ENCODE measurements at regions not wholly inside any gene's neighbourhood (a gene's known extent, or its start where the extent isn't known, plus 50 kb on each side); places are given as distances from the start of the nearest gene placed in this dataset.

GRCh38 chr3:135851201-135852081 is 114.1 kb upstream of the PPP2R3A start:
- H3K4me1 ChIP-seq: no peaks in the 10 kb centered on the region
- no peaks in the 10 kb centered on the region for H3K9me3 ChIP-seq
- TF ChIP-seq, protein P1, sequence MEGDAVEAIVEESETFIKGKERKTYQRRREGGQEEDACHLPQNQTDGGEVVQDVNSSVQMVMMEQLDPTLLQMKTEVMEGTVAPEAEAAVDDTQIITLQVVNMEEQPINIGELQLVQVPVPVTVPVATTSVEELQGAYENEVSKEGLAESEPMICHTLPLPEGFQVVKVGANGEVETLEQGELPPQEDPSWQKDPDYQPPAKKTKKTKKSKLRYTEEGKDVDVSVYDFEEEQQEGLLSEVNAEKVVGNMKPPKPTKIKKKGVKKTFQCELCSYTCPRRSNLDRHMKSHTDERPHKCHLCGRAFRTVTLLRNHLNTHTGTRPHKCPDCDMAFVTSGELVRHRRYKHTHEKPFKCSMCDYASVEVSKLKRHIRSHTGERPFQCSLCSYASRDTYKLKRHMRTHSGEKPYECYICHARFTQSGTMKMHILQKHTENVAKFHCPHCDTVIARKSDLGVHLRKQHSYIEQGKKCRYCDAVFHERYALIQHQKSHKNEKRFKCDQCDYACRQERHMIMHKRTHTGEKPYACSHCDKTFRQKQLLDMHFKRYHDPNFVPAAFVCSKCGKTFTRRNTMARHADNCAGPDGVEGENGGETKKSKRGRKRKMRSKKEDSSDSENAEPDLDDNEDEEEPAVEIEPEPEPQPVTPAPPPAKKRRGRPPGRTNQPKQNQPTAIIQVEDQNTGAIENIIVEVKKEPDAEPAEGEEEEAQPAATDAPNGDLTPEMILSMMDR (IDR thresholded peaks at IDR 0.05): no peak
- TF ChIP-seq POLR2A (IDR thresholded peaks at IDR 0.05) (no peak), POLR2AphosphoS5 (IDR thresholded peaks at IDR 0.05; ENCODE audit: insufficient read depth in 1 of 2, low read depth in 1 of 2) (no peak)
- H3K36me3 ChIP-seq: no peaks in the 10 kb centered on the region
- H3K27ac ChIP-seq: no peak overlapping the region
- H3K27me3 ChIP-seq: no peaks in the 10 kb centered on the region
- H3K4me3 ChIP-seq: no peak overlapping the region
- DNase-seq (ENCODE audit: extremely low spot score in 2 of 2): no peak
- intact Hi-C loops (cut with DNase I): no loop called here

- Histone ChIP-seq H3K9me3 (no peaks in the 10 kb centered on the region), H3K27me3 (no peaks in the 10 kb centered on the region), H3K36me3 (no peaks in the 10 kb centered on the region), H3K4me1 (no peaks in the 10 kb centered on the region), H3K4me3 (no peak overlapping the region), H3K27ac (no peak overlapping the region)
- intact Hi-C loops (cut with DNase I): no loop called here
- TF ChIP-seq POLR2A (IDR thresholded peaks at IDR 0.05): no peak
- TF ChIP-seq, protein P1 (IDR thresholded peaks at IDR 0.05): no peak
- TF ChIP-seq POLR2AphosphoS5 (IDR thresholded peaks at IDR 0.05; ENCODE audit: insufficient read depth in 1 of 2, low read depth in 1 of 2): no peak
- DNase-seq (ENCODE audit: extremely low spot score in 2 of 2): no peak
Measured at GRCh38 chr3:135853981-135854380, 111.5 kb upstream of the PPP2R3A start.

GRCh38 chr3:135860761-135861160 is 104.8 kb upstream of the PPP2R3A start:
- no peaks in the 10 kb centered on the region for H3K4me1 ChIP-seq

DNA sequence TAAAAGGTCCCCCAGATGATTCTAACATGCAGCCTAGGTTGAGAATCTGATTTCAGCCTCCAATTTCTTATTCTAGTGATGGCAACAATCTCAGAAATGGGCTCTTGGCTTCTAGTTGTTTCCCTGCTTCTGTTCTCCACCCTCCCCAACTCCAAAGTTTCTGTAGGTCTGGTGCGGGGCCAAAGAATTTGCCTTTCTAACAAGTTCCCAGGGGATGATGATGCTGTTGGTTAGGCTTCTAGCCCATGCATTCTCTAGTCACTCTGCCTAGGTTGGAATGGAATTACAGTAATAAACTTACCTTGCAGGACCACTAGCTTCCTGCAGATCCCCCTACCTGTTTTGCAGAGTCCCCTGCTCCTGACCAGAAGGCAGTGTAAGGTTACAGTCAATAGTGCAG is 103.2 kb upstream of the PPP2R3A start:
- intact Hi-C loops (cut with DNase I): no loop called here
- no peak overlapping the region for H3K27ac ChIP-seq
- no peak for TF ChIP-seq POLR2A (IDR thresholded peaks at IDR 0.05)
- TF ChIP-seq POLR2AphosphoS5 (IDR thresholded peaks at IDR 0.05; ENCODE audit: insufficient read depth in 1 of 2, low read depth in 1 of 2): no peak
- TF ChIP-seq, protein P1 (IDR thresholded peaks at IDR 0.05): no peak
- no peaks in the 10 kb centered on the region for H3K36me3 ChIP-seq
- no peak overlapping the region for H3K4me3 ChIP-seq
- DNase-seq (ENCODE audit: extremely low spot score in 2 of 2): no peak
- H3K27me3 ChIP-seq: no peaks in the 10 kb centered on the region
- no peaks in the 10 kb centered on the region for H3K9me3 ChIP-seq
- H3K4me1 ChIP-seq: no peaks in the 10 kb centered on the region

More at GRCh38 chr3:135860761-135861160, 104.8 kb upstream of the PPP2R3A start:
- no peak for DNase-seq (ENCODE audit: extremely low spot score in 2 of 2)
- no peaks in the 10 kb centered on the region for H3K9me3 ChIP-seq
- no peak for TF ChIP-seq POLR2A (IDR thresholded peaks at IDR 0.05)
- TF ChIP-seq, protein P1 (IDR thresholded peaks at IDR 0.05): no peak
- TF ChIP-seq POLR2AphosphoS5 (IDR thresholded peaks at IDR 0.05; ENCODE audit: insufficient read depth in 1 of 2, low read depth in 1 of 2): no peak
- H3K27me3 ChIP-seq: no peaks in the 10 kb centered on the region
- no peak overlapping the region for H3K27ac ChIP-seq
- H3K4me3 ChIP-seq: no peak overlapping the region
- intact Hi-C loops (cut with DNase I): no loop called here
- H3K36me3 ChIP-seq: no peaks in the 10 kb centered on the region

DNA sequence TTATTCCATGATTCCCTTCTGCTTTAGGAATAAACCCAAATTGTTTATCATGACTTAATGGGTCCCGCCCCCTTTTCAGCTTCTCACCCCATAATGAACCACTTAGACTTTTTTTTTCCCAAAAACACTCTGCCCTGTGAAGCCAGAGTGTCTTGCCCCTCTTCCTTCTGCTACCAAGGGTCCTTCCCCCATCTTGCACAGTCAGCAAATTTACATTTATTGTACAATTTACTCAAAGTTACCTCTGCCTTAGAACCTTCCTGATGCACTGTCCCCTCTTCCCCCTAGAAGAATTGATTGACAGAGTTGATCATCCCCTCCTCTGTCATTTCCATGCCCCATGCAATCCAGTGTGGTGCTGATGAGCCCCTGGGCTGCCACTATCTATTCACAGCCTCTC is 101.5 kb upstream of the PPP2R3A start:
- Histone ChIP-seq H3K4me3 (no peak overlapping the region), H3K4me1 (no peaks in the 10 kb centered on the region), H3K27me3 (no peaks in the 10 kb centered on the region), H3K36me3 (no peaks in the 10 kb centered on the region), H3K27ac (no peak overlapping the region), H3K9me3 (no peaks in the 10 kb centered on the region)
- intact Hi-C loops (cut with DNase I): no loop called here
- DNase-seq (ENCODE audit: extremely low spot score in 2 of 2): no peak
- TF ChIP-seq POLR2A (IDR thresholded peaks at IDR 0.05): no peak
